ENCODE measurements at regions not wholly inside any gene's neighbourhood (a gene's known extent, or its start where the extent isn't known, plus 50 kb on each side); places are given as distances from the start of the nearest gene placed in this dataset.

DNA sequence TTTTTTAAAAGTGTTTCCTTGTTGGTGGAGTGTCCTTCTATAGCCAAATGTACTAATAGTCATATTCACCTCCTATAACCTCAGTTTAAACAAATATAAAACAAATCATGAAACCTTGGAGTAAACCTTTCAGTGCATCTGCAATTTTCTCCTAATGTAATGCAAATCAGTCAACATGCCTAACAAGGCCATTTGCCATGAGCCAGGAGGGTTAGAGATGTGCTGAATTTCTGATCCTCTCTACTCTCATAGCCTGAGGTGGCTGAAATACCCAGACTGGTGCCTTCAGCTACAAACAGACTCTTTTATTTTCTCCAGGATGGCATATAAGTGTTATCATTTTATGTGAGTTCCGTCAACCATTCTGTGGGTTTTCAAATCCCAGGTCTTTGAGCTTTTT lies 908.1 kb downstream of the GALC start:
- TF ChIP-seq, protein P1, sequence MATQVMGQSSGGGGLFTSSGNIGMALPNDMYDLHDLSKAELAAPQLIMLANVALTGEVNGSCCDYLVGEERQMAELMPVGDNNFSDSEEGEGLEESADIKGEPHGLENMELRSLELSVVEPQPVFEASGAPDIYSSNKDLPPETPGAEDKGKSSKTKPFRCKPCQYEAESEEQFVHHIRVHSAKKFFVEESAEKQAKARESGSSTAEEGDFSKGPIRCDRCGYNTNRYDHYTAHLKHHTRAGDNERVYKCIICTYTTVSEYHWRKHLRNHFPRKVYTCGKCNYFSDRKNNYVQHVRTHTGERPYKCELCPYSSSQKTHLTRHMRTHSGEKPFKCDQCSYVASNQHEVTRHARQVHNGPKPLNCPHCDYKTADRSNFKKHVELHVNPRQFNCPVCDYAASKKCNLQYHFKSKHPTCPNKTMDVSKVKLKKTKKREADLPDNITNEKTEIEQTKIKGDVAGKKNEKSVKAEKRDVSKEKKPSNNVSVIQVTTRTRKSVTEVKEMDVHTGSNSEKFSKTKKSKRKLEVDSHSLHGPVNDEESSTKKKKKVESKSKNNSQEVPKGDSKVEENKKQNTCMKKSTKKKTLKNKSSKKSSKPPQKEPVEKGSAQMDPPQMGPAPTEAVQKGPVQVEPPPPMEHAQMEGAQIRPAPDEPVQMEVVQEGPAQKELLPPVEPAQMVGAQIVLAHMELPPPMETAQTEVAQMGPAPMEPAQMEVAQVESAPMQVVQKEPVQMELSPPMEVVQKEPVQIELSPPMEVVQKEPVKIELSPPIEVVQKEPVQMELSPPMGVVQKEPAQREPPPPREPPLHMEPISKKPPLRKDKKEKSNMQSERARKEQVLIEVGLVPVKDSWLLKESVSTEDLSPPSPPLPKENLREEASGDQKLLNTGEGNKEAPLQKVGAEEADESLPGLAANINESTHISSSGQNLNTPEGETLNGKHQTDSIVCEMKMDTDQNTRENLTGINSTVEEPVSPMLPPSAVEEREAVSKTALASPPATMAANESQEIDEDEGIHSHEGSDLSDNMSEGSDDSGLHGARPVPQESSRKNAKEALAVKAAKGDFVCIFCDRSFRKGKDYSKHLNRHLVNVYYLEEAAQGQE (IDR thresholded peaks at IDR 0.05), result no peak
- TF ChIP-seq HNF4A (conservative IDR thresholded peaks at IDR 0.05), result no peak
